ENCODE measurements at regions not wholly inside any gene's neighbourhood (a gene's known extent, or its start where the extent isn't known, plus 50 kb on each side); places are given as distances from the start of the nearest gene placed in this dataset.
A peak's percentile ranks its signal among the peaks of the same experiment; 100 is the strongest.

- TF ChIP-seq GTF2I (CRISPR knock-in tag; conservative IDR thresholded peaks at IDR 0.05), result no peak
These were observed 526.6 kb upstream of the SEL1L start (continued) for GRCh38 chr14:82060219-82060618.

GRCh38 chr14:82067221-82067875 lies 533.7 kb upstream of the SEL1L start:
- H3K9me3 Mint-ChIP-seq, result peaks cover 39% of the 10 kb centered on the region
- DNase-seq (ENCODE audit: low spot score), result no peak

GRCh38 chr14:82070040-82070439 lies 536.4 kb upstream of the SEL1L start:
- Mint-ChIP-seq H3K4me1 (peaks cover 10% of the 10 kb centered on the region), H3K36me3 (peaks cover 5% of the 10 kb centered on the region), H3K4me3 (no peak overlapping the region), H3K9me3 (peaks cover 15% of the 10 kb centered on the region), H3K27me3 (ENCODE audit: low read depth) (peaks cover 2% of the 10 kb centered on the region; the same call in 1 of the 2 replicates), H3K27ac (peak overlapping the region; percentile 18; the same call in 1 of the 2 replicates)
- DNase-seq (ENCODE audit: low spot score) (no peak), ATAC-seq (peak; percentile 86)
- CTCF ChIA-PET, result interaction anchor here (0.9 to 1.5 kb wide), 3 partner anchors 9 to 19 kb away, joined by 3 to 6 read pairs (median 6); no protein-coding TSS in a partner anchor
- POLR2A ChIA-PET, result no interaction called here
- TF ChIP-seq GTF2I (CRISPR knock-in tag; conservative IDR thresholded peaks at IDR 0.05) (no peak), HMGXB4 (CRISPR knock-in tag; IDR thresholded peaks at IDR 0.05) (no peak), SMAD3 (CRISPR knock-in tag; IDR thresholded peaks at IDR 0.05; ENCODE audit: borderline replicate concordance) (no peak), PREB (CRISPR knock-in tag; IDR thresholded peaks at IDR 0.05; ENCODE audit: borderline replicate concordance) (no peak), IRF1 (CRISPR knock-in tag; IDR thresholded peaks at IDR 0.05) (no peak), ERG (CRISPR knock-in tag; IDR thresholded peaks at IDR 0.05) (no peak), NFE2L1 (CRISPR knock-in tag; IDR thresholded peaks at IDR 0.05) (no peak), RORB (CRISPR knock-in tag; IDR thresholded peaks at IDR 0.05) (no peak), AFF4 (CRISPR knock-in tag; IDR thresholded peaks at IDR 0.05; ENCODE audit: borderline replicate concordance) (no peak), ZNF219 (CRISPR knock-in tag; IDR thresholded peaks at IDR 0.05; ENCODE audit: borderline replicate concordance) (no peak), ZNF138 (CRISPR knock-in tag; conservative IDR thresholded peaks at IDR 0.05) (no peak)

More at GRCh38 chr14:82067221-82067875, 533.7 kb upstream of the SEL1L start:
- peaks cover 13% of the 10 kb centered on the region for H3K36me3 Mint-ChIP-seq
- TF ChIP-seq GRHL2 (CRISPR knock-in tag; IDR thresholded peaks at IDR 0.05; ENCODE audit: insufficient replicate concordance, severe bottlenecking) (no peak), ATF6 (CRISPR knock-in tag; IDR thresholded peaks at IDR 0.05) (no peak), JAZF1 (CRISPR knock-in tag; IDR thresholded peaks at IDR 0.05) (no peak), OVOL2 (CRISPR knock-in tag; IDR thresholded peaks at IDR 0.05; ENCODE audit: borderline replicate concordance) (no peak), NR3C1 (CRISPR knock-in tag; conservative IDR thresholded peaks at IDR 0.05; ENCODE audit: low read depth) (no peak), GABPB1 (CRISPR knock-in tag; IDR thresholded peaks at IDR 0.05) (no peak), ESRRA (CRISPR knock-in tag; IDR thresholded peaks at IDR 0.05; ENCODE audit: borderline replicate concordance) (no peak), MXD4 (CRISPR knock-in tag; IDR thresholded peaks at IDR 0.05; ENCODE audit: borderline replicate concordance) (no peak), FOXJ3 (CRISPR knock-in tag; IDR thresholded peaks at IDR 0.05; ENCODE audit: borderline replicate concordance) (no peak), ZBTB43 (CRISPR knock-in tag; IDR thresholded peaks at IDR 0.05) (no peak)
- POLR2A ChIA-PET, result no interaction called here
- peak; percentile 52 for ATAC-seq
- H3K4me3 Mint-ChIP-seq, result no peak overlapping the region
- CTCF ChIA-PET, result no interaction called here
- H3K27me3 Mint-ChIP-seq (ENCODE audit: low read depth), result peaks cover 6% of the 10 kb centered on the region
- H3K27ac Mint-ChIP-seq, result no peak overlapping the region
- peaks cover 7% of the 10 kb centered on the region for H3K4me1 Mint-ChIP-seq

Data from WTC11 (cell line).